GM12874 (cell line): ENCODE measurements at regions not wholly inside any gene's neighbourhood (a gene's known extent, or its start where the extent isn't known, plus 50 kb on each side); places are given as distances from the start of the nearest gene placed in this dataset.

Experiments
- CTCF ChIP-seq: IDR thresholded peaks from 2 replicates; pipeline ENCODE4 v1.5.1; 2011; ENCODE audit warnings: low read depth, mild to moderate bottlenecking, control low read depth, low read length, moderate library complexity; ENCODE audit not compliant: insufficient read depth

GRCh38 chr16:87135246-87136030 is 181.8 kb downstream of the C16orf95 start:
- TF ChIP-seq CTCF = no peak

GRCh38 chr16:87138316-87138715 is 178.9 kb downstream of the C16orf95 start:
- TF ChIP-seq CTCF = no peak

GRCh38 chr16:87138738-87139267 is 178.4 kb downstream of the C16orf95 start:
- TF ChIP-seq CTCF = no peak

- TF ChIP-seq CTCF = no peak
Measured at GRCh38 chr16:87140211-87141200, 176.7 kb downstream of the C16orf95 start.

- no peak for TF ChIP-seq CTCF
Measured at GRCh38 chr16:87141402-87141801, 175.8 kb downstream of the C16orf95 start.

GRCh38 chr16:87143661-87144121 is 173.5 kb downstream of the C16orf95 start:
- TF ChIP-seq CTCF = no peak

GRCh38 chr16:87144232-87144631 is 173.0 kb downstream of the C16orf95 start:
- TF ChIP-seq CTCF = no peak
